ENCODE measurements at regions not wholly inside any gene's neighbourhood (a gene's known extent, or its start where the extent isn't known, plus 50 kb on each side); places are given as distances from the start of the nearest gene placed in this dataset.
"Not testable (repeated sequence)": the region's sequence is repeated elsewhere in the genome, so short reads cannot be mapped to it uniquely, and the experiment has no call there.

GRCh38 chr14:105711841-105712460, 185.6 kb downstream of the TMEM121 start:
- DNase-seq: no peak

DNA sequence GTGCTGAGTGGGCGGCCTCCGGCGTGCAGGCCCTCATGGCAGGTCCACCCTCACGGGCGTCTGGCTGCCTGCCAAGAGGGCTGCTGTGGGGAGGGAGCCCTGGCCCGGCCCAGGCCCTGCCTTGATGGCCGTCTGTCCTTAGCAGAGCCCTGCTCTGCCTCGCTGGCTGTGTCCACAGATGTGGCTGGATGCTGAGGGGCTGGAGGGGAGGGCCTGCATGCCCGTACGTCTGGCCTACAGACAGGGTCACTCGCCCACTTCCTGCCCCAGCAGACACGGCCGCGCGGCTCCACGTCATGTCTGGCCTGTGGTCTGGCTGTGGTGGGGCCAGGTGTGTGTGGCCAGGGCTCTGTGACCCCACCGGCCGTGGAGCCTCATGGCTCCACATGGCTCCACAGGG, 186.3 kb downstream of the TMEM121 start:
- DNase-seq: not testable (repeated sequence)

DNA sequence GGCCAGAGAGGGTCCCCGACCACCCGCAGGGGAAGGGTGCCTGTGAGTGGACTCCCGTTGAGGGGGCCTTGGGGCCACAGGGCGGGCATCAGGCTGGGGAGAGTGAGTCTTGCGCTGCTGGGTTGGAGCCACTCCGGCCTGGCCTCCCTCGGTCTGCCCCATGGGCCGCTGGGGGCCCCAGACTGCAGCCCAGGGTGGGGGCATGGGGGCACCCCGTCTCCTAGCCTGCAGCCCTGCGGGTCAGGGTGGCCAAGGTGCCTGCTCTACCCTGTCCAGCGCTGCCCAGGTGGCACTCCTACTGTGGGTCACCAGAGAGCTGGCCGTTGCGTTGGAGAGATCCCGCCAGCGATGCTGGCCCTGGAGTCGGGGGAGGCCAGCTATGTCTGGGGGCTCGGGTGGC, 186.8 kb downstream of the TMEM121 start:
- DNase-seq: not testable (repeated sequence)

DNA sequence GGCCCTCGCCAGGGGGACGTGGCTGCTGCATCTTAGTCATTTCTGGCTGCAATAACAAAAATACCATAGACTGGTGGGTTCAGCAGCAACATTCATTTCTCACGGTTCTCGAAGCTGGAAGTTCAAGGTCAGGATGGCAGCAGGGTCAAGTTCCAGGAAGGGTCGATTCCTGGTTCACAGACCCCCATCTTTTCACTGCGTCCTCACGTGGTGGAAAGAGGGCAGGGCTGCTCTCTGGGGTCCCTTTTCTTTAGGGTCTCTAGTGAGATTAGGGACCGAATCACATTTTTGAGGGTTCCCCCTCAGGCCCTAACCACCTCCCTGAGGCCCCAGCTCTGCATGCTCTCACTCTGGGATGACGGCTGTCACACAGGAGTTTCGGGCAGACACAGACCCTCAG, 187.5 kb downstream of the TMEM121 start:
- not testable (repeated sequence) for DNase-seq

GRCh38 chr14:105718787-105719186, 192.4 kb downstream of the TMEM121 start:
- DNase-seq: not testable (repeated sequence)

DNA sequence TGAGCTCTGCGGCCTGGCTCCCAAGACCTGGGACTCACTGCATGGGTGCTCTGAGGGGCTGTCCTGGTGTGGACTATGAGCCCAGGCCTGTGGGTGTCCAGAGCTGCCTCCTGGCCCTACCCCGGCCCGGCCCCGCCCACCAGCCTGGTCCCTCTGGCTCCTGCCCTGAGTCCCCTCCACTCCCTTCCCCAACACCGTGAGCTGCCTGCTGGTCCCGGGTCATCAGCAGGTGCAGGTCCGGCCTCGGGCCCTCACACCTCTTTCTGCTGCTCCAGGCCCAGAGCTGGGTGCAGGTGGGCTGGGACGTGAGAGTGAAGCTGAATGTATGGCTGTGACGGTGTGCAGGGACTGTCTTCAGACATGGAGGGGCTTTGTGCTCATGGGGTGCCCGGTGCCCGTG, 193.7 kb downstream of the TMEM121 start:
- DNase-seq: not testable (repeated sequence)

GRCh38 chr14:105720852-105721601, 194.6 kb downstream of the TMEM121 start:
- not testable (repeated sequence) for DNase-seq

DNA sequence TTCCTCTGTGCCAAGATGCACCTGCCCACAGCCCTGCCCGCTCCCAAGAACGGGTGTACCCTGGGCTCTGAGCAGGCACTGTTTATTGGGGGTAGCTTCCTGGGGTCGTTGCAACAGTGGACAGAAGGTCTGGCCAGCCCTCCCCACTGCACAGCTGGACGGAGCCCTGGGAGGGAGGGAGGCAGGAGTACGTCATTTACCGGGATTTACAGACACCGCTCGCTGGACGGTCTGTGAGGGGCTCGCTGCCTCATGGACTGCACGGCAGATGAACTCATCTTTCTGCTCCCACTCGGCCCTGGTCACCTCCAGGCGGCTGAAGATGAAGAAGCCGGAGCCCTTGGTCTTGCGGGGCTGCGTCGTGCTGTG, 195.2 kb downstream of the TMEM121 start:
- DNase-seq: not testable (repeated sequence)

DNA sequence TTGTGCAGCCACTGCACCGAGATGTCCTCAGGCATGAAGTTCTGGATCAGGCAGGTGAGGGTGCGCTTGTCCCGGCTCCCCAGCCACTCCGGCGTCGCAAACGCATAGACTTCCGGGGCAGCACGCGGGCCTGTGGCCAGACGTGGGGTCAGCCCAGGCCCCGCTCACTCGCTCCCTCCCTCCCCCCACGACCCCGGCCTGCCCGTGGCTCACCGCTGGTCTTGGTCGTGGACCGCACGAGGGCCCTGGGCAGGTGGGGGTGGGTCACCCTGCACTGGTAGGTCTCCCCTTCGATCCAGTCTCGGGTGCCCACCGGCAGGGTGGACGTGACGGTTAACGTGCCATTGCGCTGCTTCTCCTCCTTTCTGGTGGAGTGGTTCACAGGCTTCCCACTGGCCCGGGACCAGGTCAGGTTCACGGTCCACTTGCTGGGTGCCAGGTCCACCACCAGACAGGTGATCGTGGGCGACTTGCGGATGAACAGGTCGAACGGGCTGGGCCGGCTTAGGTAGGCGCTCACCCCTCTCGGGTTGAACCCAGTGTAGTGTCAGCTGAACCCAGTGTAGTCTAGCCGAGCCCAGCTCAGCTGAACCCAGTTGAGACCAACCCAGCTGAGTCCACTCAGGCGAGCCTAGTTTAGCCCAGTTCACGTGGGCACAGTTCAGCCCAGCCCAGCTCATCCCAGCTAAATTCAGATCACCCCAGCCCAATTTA, 195.8 kb downstream of the TMEM121 start:
- DNase-seq: not testable (repeated sequence)

- DNase-seq: not testable (repeated sequence)
These were observed 196.9 kb downstream of the TMEM121 start for GRCh38 chr14:105723271-105723670.

GRCh38 chr14:105723776-105724175, 197.4 kb downstream of the TMEM121 start:
- not testable (repeated sequence) for DNase-seq

- DNase-seq: not testable (repeated sequence)
These were observed 203.5 kb downstream of the TMEM121 start for GRCh38 chr14:105729825-105730368.

- not testable (repeated sequence) for DNase-seq
These were observed 204.3 kb downstream of the TMEM121 start for GRCh38 chr14:105730731-105731130.

- DNase-seq: not testable (repeated sequence)
These were observed 205.0 kb downstream of the TMEM121 start for GRCh38 chr14:105731221-105731985.

- no peak for DNase-seq
These were observed 207.0 kb downstream of the TMEM121 start for GRCh38 chr14:105733081-105734065.

DNA sequence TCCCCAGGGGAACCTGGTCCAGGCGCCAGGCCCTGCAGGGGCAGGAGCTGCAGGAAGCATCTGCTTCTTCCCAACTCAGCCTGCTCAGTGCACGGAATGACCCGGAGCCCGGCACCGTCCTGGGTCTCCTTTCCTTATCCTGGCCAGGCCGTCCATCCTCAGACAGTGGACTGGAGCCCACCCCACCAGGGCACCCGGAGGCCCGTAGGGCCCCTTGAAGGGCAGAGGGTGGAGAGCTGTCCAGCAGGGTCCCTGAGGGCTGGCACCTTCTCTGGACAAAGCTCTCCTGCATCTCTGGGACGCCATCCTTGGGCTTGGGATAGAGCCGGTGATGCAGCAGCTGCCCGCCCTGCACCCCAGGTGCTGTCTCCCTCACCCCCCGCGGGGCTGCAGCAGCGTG, 207.9 kb downstream of the TMEM121 start:
- not testable (repeated sequence) for DNase-seq

DNA sequence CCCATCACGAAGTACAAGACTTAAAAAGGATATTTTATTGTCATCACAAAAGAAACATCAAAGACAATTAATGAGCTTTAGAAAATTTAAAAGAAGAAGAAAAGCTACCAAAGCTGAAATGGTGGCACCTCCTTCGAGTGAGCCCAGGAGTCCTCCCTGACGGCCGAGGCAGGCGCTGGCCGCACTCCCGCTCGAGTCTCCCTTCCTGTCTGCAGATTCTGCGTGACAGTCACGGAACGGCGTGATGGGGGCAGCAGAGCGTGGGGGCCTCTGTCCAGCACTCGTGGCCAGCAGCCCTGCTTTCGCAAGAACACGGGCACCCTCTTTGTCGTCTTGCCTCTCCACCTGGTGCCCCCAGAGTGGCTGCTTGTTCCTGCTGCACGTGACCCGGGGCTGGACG, 209.9 kb downstream of the TMEM121 start:
- DNase-seq: not testable (repeated sequence)

- DNase-seq: no peak
These were observed 211.3 kb downstream of the TMEM121 start for GRCh38 chr14:105737504-105738246.

DNA sequence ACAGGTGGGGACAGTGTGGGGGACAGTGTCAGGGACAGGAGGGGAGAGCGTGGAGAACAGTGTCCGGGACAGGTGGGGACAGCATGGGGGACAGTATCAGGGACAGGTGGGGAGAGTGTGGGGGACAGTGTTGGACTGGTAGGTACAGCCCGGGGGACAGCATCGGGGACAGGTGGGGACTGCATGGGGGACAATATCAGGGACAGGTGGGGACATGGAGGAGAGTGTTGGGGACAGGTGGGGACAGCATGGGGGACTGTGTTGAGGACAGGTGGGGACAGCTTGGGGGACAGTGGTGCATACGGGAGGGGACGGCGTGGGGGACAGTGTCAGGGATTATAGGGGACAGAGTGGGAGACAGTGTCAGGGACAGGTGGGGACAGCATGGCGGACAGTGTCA, 212.3 kb downstream of the TMEM121 start:
- no peak for DNase-seq

DNA sequence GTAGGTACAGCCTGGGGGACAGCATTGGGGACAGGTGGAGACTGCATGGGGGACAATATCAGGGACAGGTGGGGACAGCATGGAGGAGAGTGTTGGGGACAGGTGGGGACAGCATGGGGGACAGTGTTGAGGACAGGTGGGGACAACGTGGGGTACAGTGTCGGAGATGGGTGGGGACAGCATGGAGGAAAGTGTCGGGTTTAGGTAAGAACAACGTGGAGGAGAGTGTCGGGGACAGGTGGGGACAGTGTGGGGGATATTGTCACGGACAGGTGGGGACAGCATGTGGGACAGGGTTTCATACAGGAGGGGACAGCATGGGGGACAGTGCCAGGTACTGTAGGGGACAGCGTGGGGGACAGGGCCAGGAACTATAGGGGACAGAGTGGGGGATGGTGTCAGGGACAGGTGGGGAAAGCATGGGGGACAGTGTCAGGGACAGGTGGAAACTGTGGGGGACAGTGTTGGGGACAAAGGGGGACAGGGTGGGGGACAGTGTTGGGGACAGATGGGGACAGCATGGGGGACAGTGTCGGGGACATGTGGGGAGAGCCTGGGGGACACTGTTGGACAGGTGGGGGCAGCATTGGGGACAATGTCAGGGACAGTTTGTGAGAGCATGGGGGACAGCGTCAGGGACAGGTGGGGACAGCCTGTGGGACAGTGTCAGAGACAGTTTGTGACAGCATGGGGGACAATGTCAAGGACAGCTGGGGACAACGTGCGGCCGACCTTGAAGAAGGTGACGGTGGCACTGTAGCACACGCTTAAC, 213.1 kb downstream of the TMEM121 start:
- DNase-seq: no peak

Data from NCI-H1930 (cell line).